Stimulated activated memory B cell treated with anti-CD40 and anti-IgM and Interleukin-4, amounts not matched to agents 10 μg/mL and 1 μg/mL and 100 μg/mL, for 72 hours (primary cell): ENCODE measurements at regions not wholly inside any gene's neighbourhood (a gene's known extent, or its start where the extent isn't known, plus 50 kb on each side); places are given as distances from the start of the nearest gene placed in this dataset.
A peak's percentile ranks its signal among the peaks of the same experiment; 100 is the strongest.
"Not testable (repeated sequence)": the region's sequence is repeated elsewhere in the genome, so short reads cannot be mapped to it uniquely, and the experiment has no call there.

Source experiments
- ATAC-seq: fragments of 150-1000 bp; cut with Tn5 transposase; 2 replicates; pipeline ENCODE4 v1.10.0; 2021
- H3K27ac Mint-ChIP-seq: one replicate; pipeline ENCODE4 v1.8.0; 2022; ENCODE audit warnings: mild to moderate bottlenecking, mixed read lengths
- H3K27me3 Mint-ChIP-seq: one replicate; pipeline ENCODE4 v1.8.0; 2022; ENCODE audit warnings: mixed read lengths
- H3K36me3 Mint-ChIP-seq: one replicate; pipeline ENCODE4 v1.8.0; 2022; ENCODE audit warnings: mixed read lengths
- H3K4me1 Mint-ChIP-seq: one replicate; pipeline ENCODE4 v1.8.0; 2022; ENCODE audit warnings: mixed read lengths
- H3K4me3 Mint-ChIP-seq: one replicate; pipeline ENCODE4 v1.8.0; 2022; ENCODE audit warnings: mild to moderate bottlenecking, moderate library complexity, mixed read lengths
- H3K9me3 Mint-ChIP-seq: one replicate; pipeline ENCODE4 v1.8.0; 2022; ENCODE audit warnings: mixed read lengths

DNA sequence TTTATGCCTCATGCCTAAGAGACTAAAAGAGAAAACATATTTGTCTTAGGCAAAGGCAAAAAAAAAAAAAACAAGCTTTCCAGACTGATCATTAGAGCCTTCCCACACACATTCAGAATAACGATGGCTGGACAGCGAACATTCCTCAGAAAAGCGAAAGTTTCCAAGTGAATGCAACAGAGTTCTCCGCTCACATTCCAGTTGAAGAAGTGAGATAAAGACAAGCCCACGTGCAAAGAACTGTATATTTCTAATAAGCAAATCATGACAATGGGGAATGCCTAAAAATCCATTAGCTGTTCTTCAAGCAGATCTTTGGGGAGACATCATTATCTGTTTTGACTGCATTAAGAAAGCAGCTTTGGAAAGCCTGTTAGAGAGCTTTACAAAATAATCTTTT, 347.9 kb downstream of the METTL4 start:
- no peaks in the 10 kb centered on the region for H3K9me3 Mint-ChIP-seq
- H3K4me3 Mint-ChIP-seq, result no peak overlapping the region
- H3K27me3 Mint-ChIP-seq, result peaks cover 10% of the 10 kb centered on the region
- H3K4me1 Mint-ChIP-seq, result no peaks in the 10 kb centered on the region
- no peak for ATAC-seq
- H3K27ac Mint-ChIP-seq, result no peak overlapping the region
- H3K36me3 Mint-ChIP-seq, result no peaks in the 10 kb centered on the region

DNA sequence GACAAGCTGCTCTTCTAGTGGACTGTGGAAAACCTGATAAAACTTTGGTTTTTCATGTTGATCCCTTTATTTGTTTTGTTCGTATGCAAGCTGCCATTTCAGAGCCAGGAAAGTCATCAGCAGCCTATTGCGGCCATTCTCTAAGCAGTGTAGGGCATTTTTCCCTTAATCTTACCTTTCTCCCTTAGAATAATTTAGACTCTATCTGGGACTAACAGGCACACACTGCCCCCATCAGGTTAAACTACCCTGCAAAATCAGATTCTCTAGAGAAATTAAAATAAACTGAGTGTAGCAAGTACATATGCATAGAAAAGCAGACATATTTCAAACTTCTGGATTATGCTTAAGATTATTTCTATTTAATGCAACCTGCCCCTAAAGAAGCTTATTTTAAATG, 347.5 kb downstream of the METTL4 start:
- H3K27me3 Mint-ChIP-seq, result peaks cover 10% of the 10 kb centered on the region
- no peak for ATAC-seq
- no peak overlapping the region for H3K4me3 Mint-ChIP-seq
- H3K27ac Mint-ChIP-seq, result no peak overlapping the region
- H3K36me3 Mint-ChIP-seq, result no peaks in the 10 kb centered on the region
- H3K9me3 Mint-ChIP-seq, result peaks cover 2% of the 10 kb centered on the region
- no peaks in the 10 kb centered on the region for H3K4me1 Mint-ChIP-seq

DNA sequence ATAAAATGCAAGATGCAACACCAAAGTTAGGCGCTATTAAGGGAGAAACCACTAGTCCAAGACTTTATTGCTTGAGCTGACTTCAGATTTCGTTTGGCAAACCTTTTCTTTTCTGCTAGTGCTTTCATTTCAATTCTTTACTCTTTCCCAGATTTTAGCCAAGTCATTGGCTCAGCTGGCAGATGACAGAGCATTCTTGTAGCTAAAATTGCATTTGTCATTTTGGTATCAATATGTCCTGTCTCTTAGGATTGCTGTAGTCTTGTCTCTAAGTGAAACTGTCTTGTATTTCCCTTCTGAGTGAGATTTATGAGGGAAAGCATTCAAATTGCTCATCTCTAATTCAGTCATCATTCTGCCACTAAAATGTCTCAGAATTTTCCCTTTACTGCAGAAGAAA, 335.1 kb downstream of the METTL4 start:
- no peak for ATAC-seq
- H3K27me3 Mint-ChIP-seq, result peaks cover 27% of the 10 kb centered on the region
- H3K36me3 Mint-ChIP-seq, result no peaks in the 10 kb centered on the region
- no peaks in the 10 kb centered on the region for H3K4me1 Mint-ChIP-seq
- H3K27ac Mint-ChIP-seq, result no peak overlapping the region
- H3K4me3 Mint-ChIP-seq, result no peak overlapping the region
- H3K9me3 Mint-ChIP-seq, result no peaks in the 10 kb centered on the region

DNA sequence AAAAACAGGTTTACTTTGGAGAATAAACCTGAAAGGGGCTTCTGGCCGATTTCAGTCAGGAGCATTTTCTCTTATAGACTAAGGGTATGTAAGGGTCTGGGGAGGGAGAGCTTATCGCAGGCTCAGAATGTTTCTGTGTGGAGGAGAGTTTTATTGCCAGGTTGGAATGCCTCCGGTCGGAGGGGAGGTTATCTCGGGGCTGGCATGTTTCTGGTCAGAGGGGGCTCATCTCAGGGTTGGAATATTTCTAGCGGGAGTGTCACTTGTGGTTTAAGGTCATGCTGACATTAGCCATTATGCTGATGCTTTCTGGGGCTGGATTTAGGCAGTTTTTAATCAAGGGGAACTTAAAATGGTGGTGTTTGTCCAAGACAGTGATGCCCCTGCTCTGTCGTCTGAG, 333.6 kb downstream of the METTL4 start:
- no peak overlapping the region for H3K27ac Mint-ChIP-seq
- H3K27me3 Mint-ChIP-seq, result peaks cover 32% of the 10 kb centered on the region
- H3K4me1 Mint-ChIP-seq, result no peaks in the 10 kb centered on the region
- ATAC-seq, result no peak
- no peaks in the 10 kb centered on the region for H3K9me3 Mint-ChIP-seq
- H3K36me3 Mint-ChIP-seq, result no peaks in the 10 kb centered on the region
- no peak overlapping the region for H3K4me3 Mint-ChIP-seq

DNA sequence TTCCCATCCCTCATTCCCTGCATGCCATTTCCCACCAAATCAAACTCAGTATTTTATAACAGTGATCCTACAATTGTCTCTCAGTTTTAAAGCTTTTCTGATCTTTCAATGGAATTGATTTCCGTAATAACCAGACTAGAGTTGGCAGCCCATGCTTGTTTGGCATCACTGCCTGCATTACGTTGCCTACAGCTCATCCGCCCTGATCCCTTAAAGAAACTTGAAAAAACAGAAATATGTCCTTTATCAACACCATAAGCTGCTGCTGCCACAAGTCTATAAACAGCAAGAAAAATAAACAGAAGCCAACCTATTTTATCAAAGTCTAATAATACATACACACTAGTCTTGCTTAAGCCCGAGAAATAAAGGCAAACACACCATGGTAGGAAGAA, 331.0 kb downstream of the METTL4 start:
- no peak for ATAC-seq
- H3K27ac Mint-ChIP-seq, result no peak overlapping the region
- H3K4me3 Mint-ChIP-seq, result no peak overlapping the region
- H3K4me1 Mint-ChIP-seq, result no peaks in the 10 kb centered on the region
- peaks cover 34% of the 10 kb centered on the region for H3K27me3 Mint-ChIP-seq
- H3K9me3 Mint-ChIP-seq, result no peaks in the 10 kb centered on the region
- no peaks in the 10 kb centered on the region for H3K36me3 Mint-ChIP-seq

DNA sequence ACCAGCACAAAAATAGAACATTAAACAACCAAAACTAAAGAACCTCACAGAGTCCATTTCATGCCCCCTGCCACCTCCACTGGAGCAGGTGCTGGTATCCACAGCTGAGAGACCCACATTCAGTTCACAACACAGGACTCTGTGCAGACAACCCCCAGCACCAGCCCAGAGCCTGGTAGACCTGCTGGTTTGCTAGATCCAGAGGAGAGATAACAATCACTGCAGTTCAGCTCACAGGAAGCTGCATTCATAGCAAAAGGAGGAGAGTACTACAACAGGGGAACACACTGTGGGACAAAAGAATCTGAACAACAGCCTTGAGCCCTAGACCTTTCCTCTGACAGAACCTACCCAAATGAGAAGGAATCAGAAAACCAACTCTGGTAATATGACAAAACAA, 326.7 kb downstream of the METTL4 start:
- no peaks in the 10 kb centered on the region for H3K4me1 Mint-ChIP-seq
- no peaks in the 10 kb centered on the region for H3K9me3 Mint-ChIP-seq
- no peak overlapping the region for H3K27ac Mint-ChIP-seq
- no peak for ATAC-seq
- no peaks in the 10 kb centered on the region for H3K36me3 Mint-ChIP-seq
- H3K27me3 Mint-ChIP-seq, result peaks cover 34% of the 10 kb centered on the region
- no peak overlapping the region for H3K4me3 Mint-ChIP-seq

DNA sequence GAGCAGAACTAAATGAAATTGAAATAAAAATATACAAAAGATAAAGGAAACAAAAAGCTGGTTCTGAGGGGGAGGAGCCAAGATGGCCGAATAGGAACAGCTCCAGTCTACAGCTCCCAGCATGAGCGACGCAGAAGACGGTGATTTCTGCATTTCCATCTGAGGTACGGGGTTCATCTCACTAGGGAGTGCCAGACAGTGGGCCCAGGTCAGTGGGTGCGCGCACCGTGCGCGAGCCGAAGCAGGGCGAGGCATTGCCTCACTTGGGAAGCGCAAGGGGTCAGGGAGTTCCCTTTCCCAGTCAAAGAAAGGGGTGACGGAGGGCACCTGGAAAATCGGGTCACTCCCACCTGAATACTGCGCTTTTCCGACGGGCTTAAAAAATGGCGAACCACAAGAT, 324.2 kb downstream of the METTL4 start:
- not testable (repeated sequence) for H3K27ac Mint-ChIP-seq, H3K4me1 Mint-ChIP-seq, H3K9me3 Mint-ChIP-seq, ATAC-seq, H3K36me3 Mint-ChIP-seq, H3K4me3 Mint-ChIP-seq
- peaks cover 20% of the 10 kb centered on the region for H3K27me3 Mint-ChIP-seq

DNA sequence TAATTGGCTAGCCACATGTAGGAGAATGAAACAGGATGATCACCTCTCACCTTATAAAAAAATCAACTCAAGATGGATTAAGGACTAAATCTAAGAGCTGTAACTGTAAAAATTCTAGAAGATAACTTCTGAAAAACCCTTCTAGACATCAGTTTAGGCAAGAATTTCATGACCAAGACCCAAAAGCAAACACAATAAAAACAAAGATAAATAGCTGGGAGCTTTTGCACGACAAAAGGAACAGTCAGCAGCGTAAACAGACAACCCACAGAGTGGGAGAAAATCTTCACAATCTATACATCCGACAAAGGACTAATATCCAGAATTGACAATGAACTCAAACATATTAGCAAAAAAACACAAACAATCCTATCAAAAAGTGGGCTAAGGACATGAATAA, 316.3 kb downstream of the METTL4 start:
- no peaks in the 10 kb centered on the region for H3K4me1 Mint-ChIP-seq
- no peak overlapping the region for H3K27ac Mint-ChIP-seq
- H3K9me3 Mint-ChIP-seq, result peaks cover 3% of the 10 kb centered on the region
- no peaks in the 10 kb centered on the region for H3K36me3 Mint-ChIP-seq
- no peak for ATAC-seq
- no peaks in the 10 kb centered on the region for H3K27me3 Mint-ChIP-seq
- no peak overlapping the region for H3K4me3 Mint-ChIP-seq

DNA sequence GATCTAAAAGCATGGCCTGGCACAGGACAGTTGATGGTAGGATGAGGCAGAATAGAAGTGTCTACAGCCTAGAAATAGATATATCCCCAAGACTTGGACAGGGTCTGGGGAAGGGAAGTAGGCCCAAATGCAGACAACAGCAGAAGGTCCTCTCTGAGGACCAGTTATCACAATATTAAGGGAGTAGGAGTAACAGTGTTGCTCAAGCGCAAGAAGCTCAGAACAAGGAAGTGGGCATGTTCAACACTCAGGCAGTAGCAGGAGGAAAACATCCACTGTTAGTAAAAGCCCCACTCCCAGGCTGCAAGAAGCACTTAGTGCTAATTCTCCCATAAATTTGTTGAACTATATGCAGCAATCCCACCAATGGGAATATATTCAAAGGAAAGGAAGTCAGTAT, 314.7 kb downstream of the METTL4 start:
- no peaks in the 10 kb centered on the region for H3K36me3 Mint-ChIP-seq
- no peaks in the 10 kb centered on the region for H3K4me1 Mint-ChIP-seq
- peak; percentile 53 for ATAC-seq
- H3K27me3 Mint-ChIP-seq, result no peaks in the 10 kb centered on the region
- H3K9me3 Mint-ChIP-seq, result peaks cover 3% of the 10 kb centered on the region
- no peak overlapping the region for H3K4me3 Mint-ChIP-seq
- H3K27ac Mint-ChIP-seq, result no peak overlapping the region

DNA sequence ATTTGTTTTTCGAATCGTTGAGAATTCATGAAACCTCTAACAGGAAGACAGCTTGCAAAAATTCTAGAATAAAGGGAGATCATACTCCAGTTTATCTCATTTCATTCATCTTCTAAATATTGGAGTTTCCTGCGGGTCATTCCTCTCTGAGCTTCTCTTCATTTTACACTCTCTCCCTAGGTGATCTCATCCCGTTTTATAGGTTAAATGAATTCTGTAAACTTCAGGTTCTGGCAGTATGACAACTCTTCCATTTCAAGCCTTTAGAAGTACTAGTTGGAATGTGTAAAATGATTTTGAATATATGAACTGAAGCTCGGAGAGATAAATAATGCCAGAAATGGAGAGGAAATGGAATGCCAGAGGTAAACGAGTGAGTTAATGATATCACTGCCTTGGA, 312.4 kb downstream of the METTL4 start:
- peaks cover 3% of the 10 kb centered on the region for H3K9me3 Mint-ChIP-seq
- no peaks in the 10 kb centered on the region for H3K4me1 Mint-ChIP-seq
- no peak for ATAC-seq
- no peak overlapping the region for H3K4me3 Mint-ChIP-seq
- H3K27ac Mint-ChIP-seq, result no peak overlapping the region
- H3K36me3 Mint-ChIP-seq, result no peaks in the 10 kb centered on the region
- no peaks in the 10 kb centered on the region for H3K27me3 Mint-ChIP-seq

DNA sequence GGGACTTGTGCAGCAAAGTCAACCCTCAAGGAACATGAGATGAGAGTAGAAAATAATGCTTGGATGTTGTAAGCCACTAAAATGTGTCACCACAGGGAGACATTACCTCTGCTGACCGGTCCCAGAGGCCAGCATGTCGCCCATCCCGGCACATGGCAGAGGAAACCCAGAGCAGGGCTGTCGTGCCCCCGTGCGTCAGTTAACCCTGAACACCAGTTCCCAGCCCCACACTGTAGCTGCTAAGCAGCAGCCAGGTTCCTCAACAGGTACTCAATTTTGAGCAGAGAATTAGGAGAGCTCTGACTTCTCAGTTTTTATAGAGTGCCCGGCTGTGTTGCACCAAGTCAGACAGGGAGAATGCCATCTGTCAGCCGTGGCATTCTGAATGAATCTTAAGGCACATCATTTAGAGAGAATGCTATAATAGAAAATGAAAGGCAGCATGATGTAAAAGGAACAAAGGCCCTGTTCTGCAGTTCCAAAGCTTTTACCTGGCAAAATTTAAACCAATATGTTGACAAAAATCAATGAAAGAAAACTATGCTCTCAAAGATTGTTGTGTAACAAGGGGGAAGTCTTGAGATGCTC, 307.9 kb downstream of the METTL4 start:
- H3K9me3 Mint-ChIP-seq, result no peaks in the 10 kb centered on the region
- no peak overlapping the region for H3K4me3 Mint-ChIP-seq
- no peaks in the 10 kb centered on the region for H3K4me1 Mint-ChIP-seq
- H3K27me3 Mint-ChIP-seq, result peaks cover 8% of the 10 kb centered on the region
- H3K27ac Mint-ChIP-seq, result no peak overlapping the region
- peak; percentile 25 for ATAC-seq
- H3K36me3 Mint-ChIP-seq, result no peaks in the 10 kb centered on the region

DNA sequence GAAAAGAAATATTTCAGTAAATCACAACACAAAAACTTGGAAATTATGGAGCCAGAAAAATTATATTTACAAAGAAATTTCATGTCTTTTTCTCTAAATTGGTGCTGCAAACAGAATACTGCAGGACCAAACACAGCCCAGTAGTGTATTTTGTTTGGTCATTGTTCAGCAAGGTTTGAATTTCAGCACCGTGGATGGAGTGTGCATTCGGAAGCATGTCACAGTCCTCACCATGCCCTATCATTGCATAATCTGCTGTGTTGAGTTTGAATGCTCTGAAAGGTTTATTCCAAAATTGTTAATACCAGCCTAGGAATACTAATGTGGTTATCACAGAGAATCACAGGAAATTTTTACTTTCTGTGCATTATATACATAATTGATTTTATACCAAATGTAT, 296.7 kb downstream of the METTL4 start:
- peaks cover 17% of the 10 kb centered on the region for H3K27me3 Mint-ChIP-seq
- no peak overlapping the region for H3K4me3 Mint-ChIP-seq
- ATAC-seq, result no peak
- H3K27ac Mint-ChIP-seq, result no peak overlapping the region
- no peaks in the 10 kb centered on the region for H3K36me3 Mint-ChIP-seq
- H3K4me1 Mint-ChIP-seq, result no peaks in the 10 kb centered on the region
- H3K9me3 Mint-ChIP-seq, result no peaks in the 10 kb centered on the region

DNA sequence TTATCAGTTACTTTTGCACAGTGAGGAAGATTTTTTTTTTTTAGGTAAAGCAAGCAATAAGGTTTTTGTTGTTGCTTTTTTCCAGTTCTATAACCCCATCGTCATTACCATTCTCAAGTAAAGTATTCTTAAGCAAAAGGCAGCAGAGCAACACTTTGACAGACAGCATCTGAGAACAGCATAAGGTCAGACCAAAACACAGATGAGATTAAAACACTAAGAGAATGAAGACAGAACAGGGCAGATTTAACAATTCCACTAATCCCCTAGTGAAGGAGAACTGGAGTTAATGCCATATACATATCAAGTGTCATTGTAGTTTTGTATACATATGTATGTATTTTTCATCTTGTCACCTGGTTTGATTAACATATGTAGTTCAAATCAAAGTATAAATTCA, 290.2 kb downstream of the METTL4 start:
- no peak for ATAC-seq
- H3K27me3 Mint-ChIP-seq, result no peaks in the 10 kb centered on the region
- H3K36me3 Mint-ChIP-seq, result no peaks in the 10 kb centered on the region
- no peaks in the 10 kb centered on the region for H3K4me1 Mint-ChIP-seq
- H3K27ac Mint-ChIP-seq, result no peak overlapping the region
- H3K4me3 Mint-ChIP-seq, result no peak overlapping the region
- H3K9me3 Mint-ChIP-seq, result no peaks in the 10 kb centered on the region

DNA sequence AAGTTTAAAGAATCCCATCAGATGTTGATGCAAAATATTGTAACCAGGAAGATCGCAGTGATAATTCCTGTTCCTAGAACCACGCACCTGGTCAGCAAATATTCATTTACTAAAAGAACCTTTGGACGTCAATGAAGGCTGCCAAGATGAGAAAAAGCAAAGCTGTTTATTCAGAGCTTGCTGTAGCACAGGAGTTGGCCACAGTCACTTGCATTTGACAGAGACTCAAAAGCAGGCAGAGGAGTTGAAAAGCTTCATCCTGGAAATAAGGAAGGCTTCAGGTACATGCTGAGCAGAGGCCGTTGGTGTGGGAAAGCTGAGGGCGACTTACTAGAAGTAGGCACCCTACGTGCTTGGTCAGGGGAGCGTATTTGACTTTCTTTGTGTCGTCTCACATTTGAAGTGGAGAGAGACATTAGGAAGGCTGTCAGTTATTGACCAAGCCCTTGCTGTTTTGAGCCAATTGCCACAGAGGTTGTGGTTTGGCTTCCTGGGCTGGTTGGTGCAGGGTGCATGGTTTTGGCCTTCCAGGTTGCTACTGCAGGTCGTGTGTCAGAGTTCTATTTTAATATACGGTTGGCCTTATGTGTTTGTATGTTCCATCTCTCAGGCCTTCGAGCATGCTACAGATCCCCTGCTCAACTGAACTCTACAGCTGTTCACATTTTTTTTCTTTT, 289.6 kb downstream of the METTL4 start:
- Mint-ChIP-seq H3K9me3 (peaks cover 1% of the 10 kb centered on the region), H3K36me3 (no peaks in the 10 kb centered on the region), H3K4me3 (no peak overlapping the region), H3K27ac (no peak overlapping the region), H3K4me1 (no peaks in the 10 kb centered on the region), H3K27me3 (no peaks in the 10 kb centered on the region)
- ATAC-seq, result no peak

DNA sequence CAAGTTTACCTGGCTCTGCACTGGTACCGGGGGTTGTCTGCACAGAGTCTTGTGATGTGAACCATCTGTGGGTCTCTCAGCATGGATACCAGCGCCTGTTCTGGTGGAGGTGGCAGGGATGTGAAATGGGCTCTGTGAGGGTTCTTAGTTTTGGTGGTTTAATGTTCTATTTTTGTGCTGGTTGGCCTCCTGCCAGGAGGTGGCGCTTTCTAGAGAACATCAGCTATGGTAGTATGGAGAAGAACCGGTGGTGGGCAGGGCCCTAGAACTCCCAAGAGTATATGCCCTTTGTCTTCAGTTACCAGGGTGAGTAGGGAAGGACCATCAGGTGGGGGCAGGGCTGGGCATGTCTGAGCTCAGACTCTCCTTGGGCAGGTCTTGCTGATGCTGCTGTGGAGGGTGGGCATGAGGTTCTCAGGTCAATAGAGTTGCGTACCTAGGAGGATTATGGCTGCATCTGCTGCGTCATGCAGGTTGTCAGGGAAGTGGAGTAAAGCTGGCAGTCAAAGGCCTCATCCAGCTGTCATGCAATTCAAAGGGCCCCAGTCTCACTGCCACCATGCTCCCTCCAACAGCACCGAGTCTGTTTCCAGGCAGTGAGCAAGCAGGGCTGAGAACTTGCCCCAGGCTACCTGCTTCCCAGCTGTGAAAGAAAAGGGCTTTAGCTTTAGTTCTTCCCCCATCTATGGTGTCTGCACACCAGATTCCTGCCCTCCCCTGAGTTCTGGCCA, 278.0 kb downstream of the METTL4 start:
- no peak overlapping the region for H3K27ac Mint-ChIP-seq
- no peak for ATAC-seq
- no peaks in the 10 kb centered on the region for H3K36me3 Mint-ChIP-seq
- H3K9me3 Mint-ChIP-seq, result no peaks in the 10 kb centered on the region
- peaks cover 69% of the 10 kb centered on the region for H3K27me3 Mint-ChIP-seq
- H3K4me1 Mint-ChIP-seq, result peaks cover 8% of the 10 kb centered on the region
- no peak overlapping the region for H3K4me3 Mint-ChIP-seq

DNA sequence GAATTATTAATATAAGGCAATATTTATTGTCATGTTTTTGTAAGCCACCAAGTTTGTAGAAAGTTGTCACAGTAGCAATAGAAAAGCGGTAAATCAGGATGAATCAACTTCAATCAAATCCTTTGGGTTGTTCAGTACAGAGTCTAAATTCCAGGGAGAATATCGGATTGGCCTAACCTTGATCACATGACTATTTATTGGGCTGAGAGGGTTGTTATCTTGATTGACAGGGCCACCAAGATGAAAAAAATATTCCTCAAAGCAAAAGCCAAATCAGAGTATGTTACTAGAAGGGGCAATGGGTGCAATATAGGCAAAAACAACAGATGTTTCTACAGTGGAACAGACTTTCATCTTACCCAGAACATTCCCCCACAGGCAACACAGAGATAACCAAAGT, 270.0 kb downstream of the METTL4 start:
- Mint-ChIP-seq H3K4me3 (no peak overlapping the region), H3K4me1 (no peaks in the 10 kb centered on the region), H3K27me3 (peaks cover 15% of the 10 kb centered on the region), H3K27ac (no peak overlapping the region), H3K36me3 (no peaks in the 10 kb centered on the region), H3K9me3 (no peaks in the 10 kb centered on the region)
- no peak for ATAC-seq
